Stimulated activated naive B cell treated with anti-CD40 and anti-IgM and Interleukin-4, amounts not matched to agents 10 μg/mL and 1 μg/mL and 100 μg/mL, for 72 hours (primary cell): ENCODE measurements at regions not wholly inside any gene's neighbourhood (a gene's known extent, or its start where the extent isn't known, plus 50 kb on each side); places are given as distances from the start of the nearest gene placed in this dataset.

Source experiments
- ATAC-seq, 2 donors: fragments of 150-1000 bp; cut with Tn5 transposase; replicated peaks; 2 replicates each; pipeline ENCODE4 v1.10.0; 2021; ENCODE audit warnings: moderate library complexity in 1 of 2
- DNase-seq: peaks from one replicate; pipeline ENCODE4 v3.0.0; 2021
- H3K27ac Mint-ChIP-seq: one replicate; pipeline ENCODE4 v1.8.0; 2022; ENCODE audit warnings: mild to moderate bottlenecking, mixed read lengths
- H3K27me3 Mint-ChIP-seq, 2 donors: one replicate each; pipeline ENCODE4 v1.8.0; 2022; ENCODE audit warnings: mixed read lengths in 2 of 2
- H3K36me3 Mint-ChIP-seq, 2 donors: one replicate each; pipeline ENCODE4 v1.8.0; 2022; ENCODE audit warnings: mixed read lengths in 2 of 2, mild to moderate bottlenecking in 1 of 2
- H3K4me1 Mint-ChIP-seq, 2 donors: one replicate each; pipeline ENCODE4 v1.8.0; 2022; ENCODE audit warnings: mixed read lengths in 2 of 2, mild to moderate bottlenecking in 1 of 2
- H3K4me3 Mint-ChIP-seq, 2 donors: one replicate each; pipeline ENCODE4 v1.8.0; 2022; ENCODE audit warnings: mild to moderate bottlenecking in 2 of 2, mixed read lengths in 2 of 2, moderate library complexity in 1 of 2
- H3K9me3 Mint-ChIP-seq, 2 donors: one replicate each; pipeline ENCODE4 v1.8.0; 2022; ENCODE audit warnings: mixed read lengths in 2 of 2, mild to moderate bottlenecking in 1 of 2

- Mint-ChIP-seq H3K36me3 (no peaks in the 10 kb centered on the region), H3K27me3 (peaks cover 5 to 24% of the 10 kb centered on the region in 2 donors), H3K4me3 (no peak overlapping the region), H3K4me1 (no peaks in the 10 kb centered on the region), H3K27ac (no peak overlapping the region), H3K9me3 (no peaks in the 10 kb centered on the region)
- no peak for ATAC-seq
- DNase-seq, result no peak
These were observed 226.8 kb upstream of the HMGA2 start for GRCh38 chr12:65597527-65597926.

- DNase-seq, result no peak
- H3K9me3 Mint-ChIP-seq, result no peaks in the 10 kb centered on the region
- H3K27ac Mint-ChIP-seq, result no peak overlapping the region
- no peak overlapping the region for H3K4me3 Mint-ChIP-seq
- ATAC-seq, result no peak
- H3K27me3 Mint-ChIP-seq, result peaks cover 5 to 24% of the 10 kb centered on the region in 2 donors
- H3K4me1 Mint-ChIP-seq, result no peaks in the 10 kb centered on the region
- H3K36me3 Mint-ChIP-seq, result no peaks in the 10 kb centered on the region
These were observed 225.6 kb upstream of the HMGA2 start for GRCh38 chr12:65598688-65599087.

- H3K27ac Mint-ChIP-seq, result no peak overlapping the region
- ATAC-seq (no peak), DNase-seq (no peak)
- no peaks in the 10 kb centered on the region for H3K36me3 Mint-ChIP-seq
- H3K4me1 Mint-ChIP-seq, result no peaks in the 10 kb centered on the region
- no peak overlapping the region for H3K4me3 Mint-ChIP-seq
- peaks cover 5 to 13% of the 10 kb centered on the region in 2 donors for H3K27me3 Mint-ChIP-seq
- H3K9me3 Mint-ChIP-seq, result no peaks in the 10 kb centered on the region
These were observed 222.1 kb upstream of the HMGA2 start for GRCh38 chr12:65602253-65602609.

GRCh38 chr12:65602610-65603295 lies 221.5 kb upstream of the HMGA2 start:
- Mint-ChIP-seq H3K9me3 (peaks cover 0 to under 1% of the 10 kb centered on the region in 2 donors), H3K4me1 (no peaks in the 10 kb centered on the region), H3K4me3 (no peak overlapping the region), H3K36me3 (no peaks in the 10 kb centered on the region), H3K27me3 (peaks cover 5 to 13% of the 10 kb centered on the region in 2 donors), H3K27ac (no peak overlapping the region)
- ATAC-seq (peak; percentile 64 to 74), DNase-seq (peak; percentile 13)

- ATAC-seq, result no peak
- Mint-ChIP-seq H3K4me1 (no peaks in the 10 kb centered on the region), H3K9me3 (peaks cover 0 to 2% of the 10 kb centered on the region in 2 donors), H3K27me3 (peaks cover 5 to 13% of the 10 kb centered on the region in 2 donors), H3K36me3 (no peaks in the 10 kb centered on the region), H3K27ac (no peak overlapping the region), H3K4me3 (no peak overlapping the region)
- no peak for DNase-seq
These were observed 220.6 kb upstream of the HMGA2 start for GRCh38 chr12:65603438-65604351.

DNA sequence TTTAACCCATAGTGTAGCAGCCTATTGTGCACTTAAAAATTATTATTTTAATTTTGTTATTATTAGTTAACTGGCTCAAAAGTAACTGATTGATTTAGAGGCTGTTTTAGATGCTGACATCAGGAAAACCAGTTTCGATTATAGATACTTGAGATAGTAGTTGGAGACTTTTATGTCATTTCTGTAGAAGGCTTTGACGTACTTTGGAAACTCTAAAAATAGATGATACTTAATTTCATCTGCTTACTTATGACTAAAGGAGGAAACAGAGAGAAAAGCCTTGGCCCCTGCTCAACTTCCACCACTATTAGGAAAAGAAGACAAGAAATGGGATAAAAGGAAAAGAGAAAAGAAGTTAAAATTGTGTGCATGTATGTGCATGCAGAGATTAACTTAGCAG lies 219.3 kb upstream of the HMGA2 start:
- Mint-ChIP-seq H3K27ac (no peak overlapping the region), H3K4me3 (no peak overlapping the region), H3K36me3 (no peaks in the 10 kb centered on the region), H3K9me3 (peaks cover 0 to 2% of the 10 kb centered on the region in 2 donors), H3K27me3 (peaks cover 5 to 13% of the 10 kb centered on the region in 2 donors), H3K4me1 (no peaks in the 10 kb centered on the region)
- no peak for ATAC-seq
- DNase-seq, result no peak

DNA sequence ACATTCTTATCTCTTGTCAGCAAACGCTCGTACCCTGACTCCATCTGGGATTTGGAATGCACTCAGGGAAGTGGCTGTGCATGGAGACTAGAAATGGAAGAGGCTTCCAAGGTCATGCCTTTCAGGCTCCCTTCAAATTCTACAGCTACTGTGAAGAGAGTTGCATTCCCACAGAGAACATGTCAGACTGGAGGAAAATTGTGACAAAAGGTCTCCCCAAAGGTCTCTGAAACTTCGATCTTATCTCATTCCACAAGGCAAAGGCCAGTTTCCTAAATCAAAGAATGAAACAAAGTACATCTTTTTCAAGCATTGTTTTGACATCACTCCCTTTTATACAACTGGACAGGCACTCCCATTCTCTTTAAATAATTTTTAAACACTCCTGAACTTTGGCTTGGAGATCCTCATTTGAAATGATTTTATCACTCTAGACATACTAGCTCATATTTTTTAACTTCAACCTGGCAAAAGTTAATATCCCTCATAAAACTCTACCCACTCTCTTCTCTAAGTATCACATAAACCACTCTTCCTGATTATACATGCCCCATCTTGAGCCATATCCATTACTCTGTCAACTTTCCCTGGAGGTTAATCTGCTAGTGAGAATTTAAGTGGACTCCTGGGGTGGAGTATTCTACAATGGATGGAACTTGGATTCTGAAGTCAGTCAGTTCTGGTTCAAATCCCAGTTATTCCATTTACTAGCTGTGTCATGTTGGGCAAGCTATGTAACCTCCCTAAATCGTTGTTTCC lies 218.1 kb upstream of the HMGA2 start:
- DNase-seq, result no peak
- H3K9me3 Mint-ChIP-seq, result peaks cover 0 to 2% of the 10 kb centered on the region in 2 donors
- H3K27me3 Mint-ChIP-seq, result peaks cover 0 to 6% of the 10 kb centered on the region in 2 donors

GRCh38 chr12:65607401-65607841 lies 216.9 kb upstream of the HMGA2 start:
- no peaks in the 10 kb centered on the region for H3K27me3 Mint-ChIP-seq
- ATAC-seq (no peak), DNase-seq (no peak)
- H3K36me3 Mint-ChIP-seq, result no peaks in the 10 kb centered on the region
- H3K27ac Mint-ChIP-seq, result no peak overlapping the region
- H3K4me3 Mint-ChIP-seq, result no peak overlapping the region
- no peaks in the 10 kb centered on the region for H3K4me1 Mint-ChIP-seq
- peaks cover 0 to 2% of the 10 kb centered on the region in 2 donors for H3K9me3 Mint-ChIP-seq

More for the DNA sequence above, 218.1 kb upstream of the HMGA2 start:
- no peak for ATAC-seq
- Mint-ChIP-seq H3K36me3 (no peaks in the 10 kb centered on the region), H3K4me1 (no peaks in the 10 kb centered on the region), H3K27ac (no peak overlapping the region), H3K4me3 (no peak overlapping the region)

GRCh38 chr12:65608319-65608916 lies 215.9 kb upstream of the HMGA2 start:
- no peak for ATAC-seq
- DNase-seq, result no peak
- Mint-ChIP-seq H3K4me1 (no peaks in the 10 kb centered on the region), H3K4me3 (no peak overlapping the region), H3K27ac (no peak overlapping the region), H3K27me3 (peaks cover 0 to 2% of the 10 kb centered on the region in 2 donors), H3K9me3 (peaks cover 0 to 2% of the 10 kb centered on the region in 2 donors), H3K36me3 (no peaks in the 10 kb centered on the region)

GRCh38 chr12:65609359-65609771 lies 214.9 kb upstream of the HMGA2 start:
- Mint-ChIP-seq H3K4me1 (no peaks in the 10 kb centered on the region), H3K4me3 (no peak overlapping the region)
- ATAC-seq, result no peak

GRCh38 chr12:65611396-65611795 lies 212.9 kb upstream of the HMGA2 start:
- no peaks in the 10 kb centered on the region for H3K4me1 Mint-ChIP-seq
- no peak overlapping the region for H3K4me3 Mint-ChIP-seq
- no peak overlapping the region for H3K27ac Mint-ChIP-seq
- no peak for ATAC-seq
- DNase-seq, result no peak
- peaks cover 0 to 13% of the 10 kb centered on the region in 2 donors for H3K27me3 Mint-ChIP-seq
- H3K9me3 Mint-ChIP-seq, result peaks cover 0 to 2% of the 10 kb centered on the region in 2 donors
- no peaks in the 10 kb centered on the region for H3K36me3 Mint-ChIP-seq

More at GRCh38 chr12:65609359-65609771, 214.9 kb upstream of the HMGA2 start:
- Mint-ChIP-seq H3K27me3 (peaks cover 0 to 5% of the 10 kb centered on the region in 2 donors), H3K36me3 (no peaks in the 10 kb centered on the region), H3K9me3 (peaks cover 0 to 2% of the 10 kb centered on the region in 2 donors), H3K27ac (no peak overlapping the region)
- DNase-seq, result no peak

- no peak for DNase-seq
- peaks cover 0 to 2% of the 10 kb centered on the region in 2 donors for H3K9me3 Mint-ChIP-seq
- no peaks in the 10 kb centered on the region for H3K36me3 Mint-ChIP-seq
- no peak for ATAC-seq
- H3K27me3 Mint-ChIP-seq, result peaks cover 0 to 13% of the 10 kb centered on the region in 2 donors
- H3K4me3 Mint-ChIP-seq, result no peak overlapping the region
- no peak overlapping the region for H3K27ac Mint-ChIP-seq
- no peaks in the 10 kb centered on the region for H3K4me1 Mint-ChIP-seq
These were observed 211.8 kb upstream of the HMGA2 start for GRCh38 chr12:65612440-65612839.

DNA sequence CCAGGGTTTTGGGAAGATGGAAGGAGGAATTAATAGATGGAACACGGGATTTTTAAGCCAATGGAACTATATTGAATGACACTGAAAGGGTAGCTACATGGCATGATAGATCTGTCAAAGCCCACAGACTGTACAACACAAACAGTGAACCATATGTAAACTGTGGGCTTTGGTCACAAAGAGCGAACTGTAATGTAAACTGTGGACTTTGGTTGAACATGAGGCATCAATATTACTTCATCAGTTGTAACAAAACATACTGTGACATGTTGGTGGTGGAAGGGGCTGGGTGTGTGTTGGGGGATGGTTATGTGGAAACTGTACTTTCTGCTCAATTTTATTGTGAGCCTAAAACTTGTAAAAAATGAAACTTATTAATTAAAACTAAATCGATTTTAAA lies 210.6 kb upstream of the HMGA2 start:
- Mint-ChIP-seq H3K9me3 (no peaks in the 10 kb centered on the region), H3K27ac (no peak overlapping the region), H3K36me3 (no peaks in the 10 kb centered on the region), H3K27me3 (peaks cover 0 to 13% of the 10 kb centered on the region in 2 donors), H3K4me1 (no peaks in the 10 kb centered on the region), H3K4me3 (no peak overlapping the region)
- ATAC-seq (no peak), DNase-seq (no peak)
